IPS DF 19.7 (cell line): ENCODE measurements at regions not wholly inside any gene's neighbourhood (a gene's known extent, or its start where the extent isn't known, plus 50 kb on each side); places are given as distances from the start of the nearest gene placed in this dataset.
A peak's percentile ranks its signal among the peaks of the same experiment; 100 is the strongest.

Experiments
- DNase-seq: peaks from one replicate; pipeline ENCODE4 v3.0.0-alpha.2; 2013; ENCODE audit warnings: low read depth, low spot score

GRCh38 chr1:83581747-83582146, 417.2 kb downstream of the TTLL7 start:
- no peak for DNase-seq

DNA sequence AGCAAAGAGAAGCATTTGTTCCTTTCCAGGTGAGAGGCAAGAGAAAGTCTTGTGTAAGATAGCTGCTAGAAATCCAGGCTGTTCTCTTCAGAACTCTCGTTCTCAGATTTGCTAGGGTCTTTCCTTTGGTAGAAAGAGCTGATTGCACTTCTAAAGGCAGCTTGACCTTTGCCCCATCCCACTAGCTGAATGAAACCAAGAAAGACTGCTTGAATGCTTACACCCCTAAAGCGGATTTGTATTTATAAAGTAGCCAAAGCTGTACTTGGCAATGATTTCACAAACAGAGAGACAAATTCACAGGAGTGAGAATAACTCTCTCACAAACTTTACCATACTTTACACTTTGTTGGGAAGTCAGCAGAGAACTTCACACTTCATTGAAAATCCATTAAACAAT, 424.1 kb downstream of the TTLL7 start:
- no peak for DNase-seq

DNA sequence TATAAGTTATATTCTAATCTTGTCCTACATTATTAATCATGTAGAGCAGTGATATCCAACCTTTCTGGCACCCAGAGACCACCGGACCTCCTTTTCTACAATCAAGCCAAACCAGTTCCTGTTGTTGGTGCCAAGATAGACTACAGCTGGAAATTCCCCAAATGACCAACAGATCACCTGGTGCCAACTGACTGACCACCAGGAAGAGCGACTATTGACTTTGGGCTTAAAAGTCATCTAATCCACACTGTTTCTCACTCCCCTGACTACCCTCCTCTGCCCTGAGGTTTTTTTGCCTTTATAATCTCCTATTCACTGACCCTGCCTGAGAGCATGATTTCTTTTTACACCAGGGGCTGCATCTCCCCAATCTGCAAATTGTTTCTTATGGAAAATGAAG, 425.2 kb downstream of the TTLL7 start:
- DNase-seq: no peak

DNA sequence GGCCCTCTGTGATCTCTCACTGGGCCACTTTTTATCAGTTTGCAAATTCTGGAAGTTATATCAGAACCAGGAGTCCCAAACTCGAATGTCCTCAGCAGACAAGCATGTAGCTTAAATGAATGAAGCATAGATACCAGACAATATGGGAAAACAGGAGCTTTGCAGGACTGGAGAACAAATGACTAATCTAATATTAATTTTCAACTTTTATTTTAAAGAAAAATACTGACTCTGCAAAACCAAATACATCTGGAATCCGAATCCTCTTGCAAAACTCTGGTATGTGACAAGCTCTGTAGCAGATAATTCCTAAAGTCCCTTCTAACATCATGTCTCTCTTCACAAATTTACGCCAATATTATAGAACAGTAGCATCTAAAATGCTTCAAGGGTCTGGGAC, 427.4 kb downstream of the TTLL7 start:
- DNase-seq: no peak

DNA sequence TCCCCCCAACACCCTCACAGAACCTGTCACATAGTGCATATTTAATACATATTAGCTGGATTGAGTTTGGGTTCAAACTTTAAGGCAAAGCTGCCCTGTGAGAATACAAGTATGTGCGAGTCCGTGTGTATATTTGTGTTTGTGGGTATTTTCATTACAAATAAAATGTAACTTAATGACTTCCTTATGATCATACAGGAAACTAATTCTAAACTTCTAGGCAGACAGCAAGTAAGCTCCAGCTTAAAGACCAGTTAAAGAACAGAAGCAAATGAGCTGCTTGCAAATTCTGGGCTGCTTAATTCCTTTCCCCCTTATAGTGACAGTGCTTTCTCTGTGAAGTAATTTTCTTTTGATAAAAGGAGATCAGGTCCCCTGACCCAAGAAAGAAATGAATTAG, 437.6 kb downstream of the TTLL7 start:
- no peak for DNase-seq

- no peak for DNase-seq
Observed at GRCh38 chr1:83559129-83559840, 439.6 kb downstream of the TTLL7 start.

GRCh38 chr1:83555871-83556270, 443.1 kb downstream of the TTLL7 start:
- no peak for DNase-seq

- DNase-seq: no peak
Observed at GRCh38 chr1:83554174-83554573, 444.8 kb downstream of the TTLL7 start.

DNA sequence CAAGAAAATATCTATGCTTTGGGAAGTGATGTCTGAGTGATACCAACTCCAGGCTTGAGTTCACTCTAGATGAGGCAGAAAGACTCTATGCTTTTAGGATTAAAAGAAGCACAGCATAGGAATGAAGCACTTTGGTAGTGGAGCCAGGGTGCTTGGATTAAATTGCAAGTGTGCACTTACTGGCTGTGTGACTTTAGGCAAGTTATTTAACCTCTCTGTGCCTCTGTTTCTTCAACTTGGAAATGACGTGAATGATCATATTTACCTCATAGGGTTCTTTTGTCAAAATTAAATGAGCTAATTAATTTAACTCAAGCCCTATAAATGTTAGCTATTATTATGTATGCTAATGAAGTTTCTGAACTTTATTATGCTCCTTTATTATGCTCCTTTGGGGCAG, 446.1 kb downstream of the TTLL7 start:
- DNase-seq: no peak

DNA sequence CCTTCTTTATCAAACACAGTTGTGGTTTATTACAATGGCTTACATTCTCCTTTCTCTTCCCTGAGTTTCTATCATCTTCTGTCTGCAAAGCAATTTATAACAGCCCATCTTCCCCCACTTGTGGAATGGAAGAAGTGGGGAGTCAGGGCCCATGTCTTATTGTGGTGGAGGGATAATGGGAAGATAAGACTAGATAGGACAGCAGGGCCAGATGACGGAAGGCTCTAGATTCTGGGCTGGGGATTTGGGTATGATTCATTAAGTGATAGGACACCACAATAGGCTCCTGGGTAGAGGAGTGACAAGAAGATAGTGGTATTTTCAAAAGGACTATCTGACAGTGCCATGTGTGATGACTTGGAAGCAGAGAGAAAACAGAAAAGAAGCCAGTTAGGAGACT, 450.6 kb downstream of the TTLL7 start:
- no peak for DNase-seq

GRCh38 chr1:83547901-83548300, 451.0 kb downstream of the TTLL7 start:
- DNase-seq: no peak

DNA sequence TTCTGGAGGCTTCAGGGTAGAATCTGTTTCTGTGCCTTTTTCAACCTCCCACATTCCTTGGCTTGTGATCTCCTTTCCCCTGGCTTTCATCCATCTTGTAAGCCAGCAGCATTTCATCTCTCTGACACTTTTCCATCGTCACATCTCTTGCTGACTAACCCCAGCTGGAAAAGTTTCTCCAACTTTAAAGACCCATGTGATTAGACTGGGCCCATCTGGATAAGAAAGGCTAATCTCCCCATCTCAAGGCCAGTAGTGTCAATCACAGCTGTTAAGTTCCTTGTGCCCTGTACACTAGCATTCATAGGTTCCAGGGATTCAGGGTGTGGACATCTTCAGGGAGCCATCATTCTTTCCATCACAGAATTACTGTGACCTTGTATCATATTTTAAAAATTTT, 452.1 kb downstream of the TTLL7 start:
- no peak for DNase-seq

GRCh38 chr1:83545066-83545862, 453.7 kb downstream of the TTLL7 start:
- peak; percentile 20 for DNase-seq

- no peak for DNase-seq
Observed at GRCh38 chr1:83543222-83543973, 455.5 kb downstream of the TTLL7 start.

DNA sequence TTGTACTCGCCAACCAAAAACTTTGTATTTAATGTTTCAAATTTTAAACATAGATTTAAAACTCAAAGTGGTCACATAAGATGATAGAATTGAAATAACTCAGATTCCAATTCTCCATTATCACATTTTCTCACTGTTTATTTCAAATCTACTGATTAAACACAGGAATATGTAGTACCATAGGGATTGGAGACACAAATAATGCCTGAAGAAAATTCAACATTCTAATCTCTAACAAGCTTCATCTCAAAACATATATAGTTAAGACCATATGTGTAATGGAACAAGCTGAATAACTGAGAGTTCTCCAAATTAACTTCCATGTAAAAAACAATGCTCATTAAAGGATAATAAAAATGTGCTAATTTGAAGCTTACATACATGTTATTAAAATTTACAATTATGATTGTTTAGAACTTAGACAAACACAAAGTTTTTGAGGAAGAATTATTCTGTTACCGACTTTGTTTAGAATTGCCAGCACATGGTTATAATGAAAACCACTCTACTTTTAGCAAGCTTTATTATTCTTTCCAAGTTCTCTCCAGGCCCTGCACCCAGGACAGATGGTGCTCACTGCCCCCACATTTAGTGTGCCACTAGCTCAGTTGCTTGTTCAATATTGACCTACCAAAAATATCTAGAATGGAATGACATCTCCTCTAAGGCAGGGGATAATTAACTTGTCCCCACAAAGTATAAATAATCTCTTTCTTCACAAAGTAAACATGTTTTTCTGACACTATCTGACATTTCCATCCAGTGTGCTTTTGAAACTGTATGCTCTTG, 467.2 kb downstream of the TTLL7 start:
- no peak for DNase-seq

- no peak for DNase-seq
Observed at GRCh38 chr1:83530506-83530905, 468.4 kb downstream of the TTLL7 start.

DNA sequence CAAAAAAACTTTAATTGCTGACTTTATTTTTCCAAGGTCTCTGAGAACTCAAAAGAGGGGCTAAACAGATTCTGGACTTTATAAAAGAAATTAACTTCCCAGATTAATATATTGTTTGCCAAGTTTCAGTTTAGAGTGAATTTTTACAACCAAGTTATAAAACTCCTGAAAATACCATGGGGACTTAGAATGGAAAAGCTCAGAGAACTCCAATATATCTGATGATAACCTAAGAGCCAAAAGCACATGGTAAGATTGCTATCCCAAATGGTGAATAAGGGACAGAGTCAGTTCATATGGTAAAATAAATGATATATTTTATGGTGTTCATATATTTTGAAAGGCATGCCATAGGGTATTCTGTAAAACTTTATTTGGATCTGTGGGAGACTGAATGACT, 470.9 kb downstream of the TTLL7 start:
- DNase-seq: no peak

- no peak for DNase-seq
Observed at GRCh38 chr1:83520797-83521196, 478.1 kb downstream of the TTLL7 start.

GRCh38 chr1:83516369-83516768, 482.6 kb downstream of the TTLL7 start:
- DNase-seq: no peak

DNA sequence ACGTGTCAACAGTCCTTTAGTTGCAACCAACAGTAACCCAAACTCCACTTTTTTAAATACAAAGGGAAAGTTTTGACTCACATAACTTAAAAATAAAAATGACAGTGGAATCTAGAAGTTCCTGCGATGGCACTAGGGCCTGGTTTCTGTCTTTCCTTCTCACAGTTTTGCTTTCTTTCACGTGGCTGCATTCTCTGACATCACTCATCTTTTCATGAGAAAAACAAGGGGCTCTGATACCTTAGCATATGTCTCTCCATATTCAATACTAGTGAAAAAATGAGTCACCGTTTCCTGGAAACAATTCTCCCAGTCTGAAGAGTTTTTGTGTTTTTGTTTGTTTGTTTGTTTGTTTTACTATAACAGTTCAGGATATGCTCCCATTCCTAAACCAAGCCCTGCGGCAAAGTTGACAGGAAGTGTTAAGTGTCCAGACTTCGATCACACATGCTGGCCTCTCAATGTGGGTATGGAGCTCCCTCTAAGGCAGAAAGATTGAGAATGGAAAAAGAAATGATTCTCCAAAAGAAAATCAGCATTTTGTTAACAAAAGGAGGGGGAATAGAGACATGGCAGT, 483.3 kb downstream of the TTLL7 start:
- no peak for DNase-seq
